ENCODE measurements at regions not wholly inside any gene's neighbourhood (a gene's known extent, or its start where the extent isn't known, plus 50 kb on each side); places are given as distances from the start of the nearest gene placed in this dataset.
"Not testable (repeated sequence)": the region's sequence is repeated elsewhere in the genome, so short reads cannot be mapped to it uniquely, and the experiment has no call there.

GRCh38 chr20:12458241-12458640 lies 540.5 kb downstream of the BTBD3 start:
- no peak for DNase-seq (ENCODE audit: low read depth in 3 of 3)

- no peak for DNase-seq (ENCODE audit: low read depth in 3 of 3)
Observed at GRCh38 chr20:12464036-12464435, 544.7 kb upstream of the SPTLC3 start.

GRCh38 chr20:12466915-12467314 lies 541.9 kb upstream of the SPTLC3 start:
- no peak for DNase-seq (ENCODE audit: low read depth in 3 of 3)

GRCh38 chr20:12467758-12468157 lies 541.0 kb upstream of the SPTLC3 start:
- DNase-seq (ENCODE audit: low read depth in 3 of 3) = no peak

- no peak for DNase-seq (ENCODE audit: low read depth in 3 of 3)
Observed at GRCh38 chr20:12482661-12483060, 526.1 kb upstream of the SPTLC3 start.

GRCh38 chr20:12502443-12502842 lies 506.3 kb upstream of the SPTLC3 start:
- DNase-seq (ENCODE audit: low read depth in 3 of 3) = no peak

GRCh38 chr20:12504779-12505178 lies 504.0 kb upstream of the SPTLC3 start:
- DNase-seq (ENCODE audit: low read depth in 3 of 3) = no peak

GRCh38 chr20:12511499-12511898 lies 497.3 kb upstream of the SPTLC3 start:
- no peak for DNase-seq (ENCODE audit: low read depth in 3 of 3)

GRCh38 chr20:12512755-12513154 lies 496.0 kb upstream of the SPTLC3 start:
- DNase-seq (ENCODE audit: low read depth in 3 of 3) = no peak

GRCh38 chr20:12528104-12528503 lies 480.7 kb upstream of the SPTLC3 start:
- no peak for DNase-seq (ENCODE audit: low read depth in 3 of 3)

GRCh38 chr20:12528591-12529041 lies 480.2 kb upstream of the SPTLC3 start:
- no peak for DNase-seq (ENCODE audit: low read depth in 3 of 3)

- no peak for DNase-seq (ENCODE audit: low read depth in 3 of 3)
Observed at GRCh38 chr20:12531626-12532025, 477.1 kb upstream of the SPTLC3 start.

- DNase-seq (ENCODE audit: low read depth in 3 of 3) = no peak
Observed at GRCh38 chr20:12535316-12535715, 473.5 kb upstream of the SPTLC3 start.

- DNase-seq (ENCODE audit: low read depth in 3 of 3) = no peak
Observed at GRCh38 chr20:12535770-12536169, 473.0 kb upstream of the SPTLC3 start.

GRCh38 chr20:12554426-12554825 lies 454.3 kb upstream of the SPTLC3 start:
- DNase-seq (ENCODE audit: low read depth in 3 of 3) = no peak

GRCh38 chr20:12555369-12555768 lies 453.4 kb upstream of the SPTLC3 start:
- no peak for DNase-seq (ENCODE audit: low read depth in 3 of 3)

- DNase-seq (ENCODE audit: low read depth in 3 of 3) = not testable (repeated sequence)
Observed at GRCh38 chr20:12555849-12556248, 452.9 kb upstream of the SPTLC3 start.

- no peak for DNase-seq (ENCODE audit: low read depth in 3 of 3)
Observed at GRCh38 chr20:12557224-12557623, 451.5 kb upstream of the SPTLC3 start.

- DNase-seq (ENCODE audit: low read depth in 3 of 3) = no peak
Observed at GRCh38 chr20:12564979-12565378, 443.8 kb upstream of the SPTLC3 start.

- DNase-seq (ENCODE audit: low read depth in 3 of 3) = no peak
Observed at GRCh38 chr20:12566596-12566995, 442.2 kb upstream of the SPTLC3 start.

- DNase-seq (ENCODE audit: low read depth in 3 of 3) = no peak
Observed at GRCh38 chr20:12570371-12570770, 438.4 kb upstream of the SPTLC3 start.

- DNase-seq (ENCODE audit: low read depth in 3 of 3) = no peak
Observed at GRCh38 chr20:12573442-12573841, 435.3 kb upstream of the SPTLC3 start.

GRCh38 chr20:12575352-12576095 lies 433.2 kb upstream of the SPTLC3 start:
- no peak for DNase-seq (ENCODE audit: low read depth in 3 of 3)

- DNase-seq (ENCODE audit: low read depth in 3 of 3) = no peak
Observed at GRCh38 chr20:12577213-12577612, 431.6 kb upstream of the SPTLC3 start.

Measured in stimulated activated CD4-positive, alpha-beta T cell treated with anti-CD3 and anti-CD28 coated beads, TNF-alpha, amount 100 ng/mL, for 24 hours (primary cell).